GM12874 (cell line): ENCODE measurements at regions not wholly inside any gene's neighbourhood (a gene's known extent, or its start where the extent isn't known, plus 50 kb on each side); places are given as distances from the start of the nearest gene placed in this dataset.

Experiments
- CTCF ChIP-seq: IDR thresholded peaks from 2 replicates; pipeline ENCODE4 v1.5.1; 2011; ENCODE audit warnings: low read depth, mild to moderate bottlenecking, control low read depth, low read length, moderate library complexity; ENCODE audit not compliant: insufficient read depth

- TF ChIP-seq CTCF = no peak
Measured at GRCh38 chr14:98169170-98169587, 1102.8 kb downstream of the BCL11B start.

GRCh38 chr14:98170575-98170974 is 1101.4 kb downstream of the BCL11B start:
- no peak for TF ChIP-seq CTCF

GRCh38 chr14:98171654-98172053 is 1100.3 kb downstream of the BCL11B start:
- TF ChIP-seq CTCF = no peak

DNA sequence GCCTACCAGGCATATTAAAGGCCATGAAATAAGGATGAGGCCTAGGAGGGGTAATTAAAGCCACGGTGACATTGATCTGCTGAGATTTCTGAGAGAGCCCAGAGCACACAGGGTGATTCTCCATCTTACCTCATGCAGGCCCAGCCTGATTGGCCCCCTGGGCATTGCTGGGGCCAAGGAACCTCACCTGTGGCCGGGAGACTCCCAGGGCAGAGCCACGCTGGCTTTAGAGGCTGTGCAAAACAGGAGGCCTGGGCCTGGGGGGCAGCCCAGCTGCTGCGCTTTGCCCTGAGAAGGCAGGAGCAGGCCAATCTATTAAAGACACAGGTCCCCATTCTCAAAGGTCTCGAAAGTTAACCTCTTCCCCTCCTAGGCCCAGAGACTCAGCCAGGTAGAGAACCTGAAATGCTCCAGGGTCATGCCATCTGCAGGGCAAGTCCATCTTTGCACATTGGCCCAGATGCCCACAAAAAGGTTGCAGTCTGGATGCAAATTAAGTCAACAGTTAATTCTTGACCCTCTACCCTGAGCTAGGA is 1099.7 kb downstream of the BCL11B start:
- no peak for TF ChIP-seq CTCF

DNA sequence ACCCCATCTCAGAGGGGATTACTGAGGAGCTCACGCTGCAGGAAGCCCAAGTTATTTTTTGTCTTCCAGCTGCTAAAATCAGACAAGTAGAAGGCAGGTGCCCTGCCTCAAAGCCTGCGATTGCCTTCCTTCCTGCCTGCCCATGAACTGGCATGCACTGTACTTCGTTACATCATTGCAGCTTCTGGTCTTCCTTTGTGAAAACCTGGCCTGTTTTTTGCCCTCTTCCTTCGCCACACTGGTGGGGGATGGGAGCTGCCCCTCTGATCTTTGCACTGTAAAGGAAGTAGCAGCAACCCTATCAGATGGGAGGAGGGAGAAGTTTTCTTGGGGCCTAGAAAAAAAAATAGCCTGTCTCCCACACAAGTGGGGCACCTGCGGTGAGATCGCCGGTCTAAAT is 1098.7 kb downstream of the BCL11B start:
- TF ChIP-seq CTCF = no peak

DNA sequence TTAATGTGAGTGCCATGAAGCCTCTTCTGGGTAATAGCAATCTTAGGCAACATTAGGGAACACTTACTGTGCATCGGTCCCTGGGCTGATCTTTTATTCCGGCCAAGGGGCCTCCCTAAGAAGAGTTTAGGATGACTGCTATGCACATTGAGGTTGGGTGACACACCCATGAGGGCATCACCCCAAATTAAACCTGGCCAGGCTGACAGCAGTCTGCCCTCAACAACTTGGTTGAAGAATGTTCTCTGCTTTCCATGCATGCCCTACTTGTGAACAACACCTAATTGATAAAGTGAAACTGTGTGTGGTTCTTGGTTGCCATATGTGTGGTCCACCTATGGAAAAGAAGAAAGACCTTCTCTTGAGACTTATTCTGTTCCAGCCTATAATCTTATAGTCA is 1098.0 kb downstream of the BCL11B start:
- TF ChIP-seq CTCF = no peak

GRCh38 chr14:98175436-98175835 is 1096.6 kb downstream of the BCL11B start:
- no peak for TF ChIP-seq CTCF
